Effector memory CD8-positive, alpha-beta T cell (primary cell): ENCODE measurements at regions not wholly inside any gene's neighbourhood (a gene's known extent, or its start where the extent isn't known, plus 50 kb on each side); places are given as distances from the start of the nearest gene placed in this dataset.
"Not testable (repeated sequence)": the region's sequence is repeated elsewhere in the genome, so short reads cannot be mapped to it uniquely, and the experiment has no call there.

Experiments used
- ATAC-seq: fragments of 150-1000 bp; cut with Tn5 transposase; replicated peaks from 2 replicates; pipeline ENCODE4 v1.10.0; 2021; ENCODE audit warnings: mild to moderate bottlenecking, moderate library complexity
- DNase-seq, 3 experiments: peaks; one replicate each; pipeline ENCODE4 v3.0.0; 2021
- H3K27ac Mint-ChIP-seq, 2 donors: one replicate each; pipeline ENCODE4 v1.8.0; 2022; ENCODE audit warnings: mild to moderate bottlenecking in 2 of 2, mixed read lengths in 2 of 2, moderate library complexity in 2 of 2
- H3K27me3 Mint-ChIP-seq, 2 donors: one replicate each; pipeline ENCODE4 v1.8.0; 2022; ENCODE audit warnings: mixed read lengths in 2 of 2
- H3K36me3 Mint-ChIP-seq: one replicate; pipeline ENCODE4 v1.8.0; 2022; ENCODE audit warnings: mild to moderate bottlenecking, moderate library complexity, mixed read lengths; ENCODE audit not compliant: insufficient read depth
- H3K4me1 Mint-ChIP-seq, 2 donors: one replicate each; pipeline ENCODE4 v1.8.0; 2022; ENCODE audit warnings: low read depth in 2 of 2, mixed read lengths in 2 of 2
- H3K4me3 Mint-ChIP-seq, 2 donors: one replicate each; pipeline ENCODE4 v1.8.0; 2022; ENCODE audit warnings: mild to moderate bottlenecking in 2 of 2, mixed read lengths in 2 of 2, moderate library complexity in 2 of 2
- H3K9me3 Mint-ChIP-seq, 2 donors: one replicate each; pipeline ENCODE4 v1.8.0; 2022; ENCODE audit warnings: mixed read lengths in 2 of 2

GRCh38 chr13:60214213-60215055, 50.7 kb upstream of the DIAPH3 start:
- DNase-seq (no peak), ATAC-seq (no peak)
- Mint-ChIP-seq H3K27me3 (peaks cover 19 to 43% of the 10 kb centered on the region in 2 donors), H3K4me1 (no peaks in the 10 kb centered on the region), H3K9me3 (no peaks in the 10 kb centered on the region), H3K27ac (no peak overlapping the region), H3K4me3 (no peak overlapping the region), H3K36me3 (no peaks in the 10 kb centered on the region)

GRCh38 chr13:60220072-60220471, 56.3 kb upstream of the DIAPH3 start:
- no peaks in the 10 kb centered on the region for H3K9me3 Mint-ChIP-seq
- H3K4me3 Mint-ChIP-seq: no peak overlapping the region
- DNase-seq (no peak), ATAC-seq (no peak)
- H3K36me3 Mint-ChIP-seq: no peaks in the 10 kb centered on the region
- H3K4me1 Mint-ChIP-seq: no peaks in the 10 kb centered on the region
- no peak overlapping the region for H3K27ac Mint-ChIP-seq
- H3K27me3 Mint-ChIP-seq: peaks cover 19 to 24% of the 10 kb centered on the region in 2 donors

- Mint-ChIP-seq H3K27me3 (peaks cover 13 to 20% of the 10 kb centered on the region in 2 donors), H3K4me3 (no peak overlapping the region), H3K9me3 (no peaks in the 10 kb centered on the region), H3K27ac (no peak overlapping the region), H3K36me3 (no peaks in the 10 kb centered on the region), H3K4me1 (no peaks in the 10 kb centered on the region)
- no peak for ATAC-seq
- DNase-seq: no peak
These were observed 57.9 kb upstream of the DIAPH3 start for GRCh38 chr13:60221581-60221980.

DNA sequence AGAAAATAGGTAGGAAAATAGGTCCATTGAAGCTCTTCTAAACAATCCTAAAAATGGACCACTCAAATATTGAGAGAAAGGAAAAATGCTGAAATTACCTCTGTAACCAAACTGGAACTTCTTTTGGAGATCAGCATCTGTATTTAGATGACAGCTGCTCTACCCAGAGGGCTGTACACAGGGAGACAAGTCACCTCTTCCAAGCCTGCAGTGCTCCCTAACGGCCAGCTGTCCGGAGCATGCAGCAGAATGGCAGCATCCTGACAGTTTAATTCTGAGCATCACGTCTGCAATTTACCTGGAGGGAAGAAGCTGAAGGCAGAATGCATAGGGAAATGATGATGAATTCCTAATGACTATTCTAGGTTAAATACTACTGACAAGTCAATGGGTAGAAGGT, 62.8 kb upstream of the DIAPH3 start:
- no peak overlapping the region for H3K27ac Mint-ChIP-seq
- peaks cover 9 to 18% of the 10 kb centered on the region in 2 donors for H3K27me3 Mint-ChIP-seq
- no peaks in the 10 kb centered on the region for H3K9me3 Mint-ChIP-seq
- H3K4me3 Mint-ChIP-seq: no peak overlapping the region
- no peak for ATAC-seq
- H3K36me3 Mint-ChIP-seq: no peaks in the 10 kb centered on the region
- no peak for DNase-seq
- no peaks in the 10 kb centered on the region for H3K4me1 Mint-ChIP-seq

DNA sequence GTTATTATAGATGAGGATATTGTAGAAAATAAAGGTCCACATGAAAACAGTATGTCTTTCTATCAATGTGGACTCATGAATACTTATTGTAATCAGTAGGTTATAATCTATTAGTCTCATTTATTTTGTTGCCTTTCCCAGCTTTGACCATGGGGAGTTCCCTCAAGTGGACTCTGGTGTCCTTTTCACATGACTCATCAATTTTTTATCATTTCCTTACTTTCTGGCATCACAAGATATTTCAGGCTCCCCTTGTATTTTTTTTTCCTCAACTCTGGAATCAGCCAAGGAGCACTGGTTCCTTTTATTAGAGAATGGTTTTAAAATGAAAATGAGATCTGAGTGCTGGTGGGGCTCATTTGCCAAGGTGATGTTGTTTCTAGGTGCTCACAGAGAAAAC, 63.4 kb upstream of the DIAPH3 start:
- Mint-ChIP-seq H3K4me3 (no peak overlapping the region), H3K9me3 (no peaks in the 10 kb centered on the region), H3K27ac (no peak overlapping the region), H3K4me1 (no peaks in the 10 kb centered on the region), H3K36me3 (no peaks in the 10 kb centered on the region), H3K27me3 (peaks cover 9 to 23% of the 10 kb centered on the region in 2 donors)
- no peak for ATAC-seq
- DNase-seq: no peak

DNA sequence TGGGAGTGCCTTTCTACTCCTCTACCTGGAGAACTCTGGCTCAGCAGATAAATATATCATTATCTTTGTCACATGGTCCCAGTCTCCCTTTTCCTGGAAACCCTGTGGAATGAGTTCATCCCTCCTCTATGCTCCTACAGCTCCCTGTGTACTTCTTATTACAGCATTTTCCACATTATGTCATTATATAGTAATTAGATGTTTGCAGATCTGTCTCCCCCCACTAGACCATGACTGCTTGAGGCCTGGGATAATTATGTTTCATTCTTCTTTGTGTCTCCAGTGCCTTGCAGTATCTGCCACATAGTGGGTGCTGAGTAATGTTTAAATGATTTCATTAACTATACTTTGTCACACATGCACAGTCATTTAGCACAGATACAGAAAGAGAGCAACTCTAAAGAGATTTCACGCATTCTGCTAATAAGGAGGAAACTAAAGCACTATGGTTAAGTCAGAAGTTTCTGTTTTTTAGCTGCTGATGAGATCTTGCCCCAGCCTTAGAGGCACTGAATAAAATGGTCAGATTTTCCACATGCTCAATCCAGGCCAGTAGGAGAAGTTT, 66.1 kb upstream of the DIAPH3 start:
- DNase-seq (no peak), ATAC-seq (no peak)
- Mint-ChIP-seq H3K4me3 (no peak overlapping the region), H3K36me3 (no peaks in the 10 kb centered on the region), H3K4me1 (no peaks in the 10 kb centered on the region), H3K27me3 (peaks cover 24 to 37% of the 10 kb centered on the region in 2 donors), H3K27ac (no peak overlapping the region), H3K9me3 (no peaks in the 10 kb centered on the region)

DNA sequence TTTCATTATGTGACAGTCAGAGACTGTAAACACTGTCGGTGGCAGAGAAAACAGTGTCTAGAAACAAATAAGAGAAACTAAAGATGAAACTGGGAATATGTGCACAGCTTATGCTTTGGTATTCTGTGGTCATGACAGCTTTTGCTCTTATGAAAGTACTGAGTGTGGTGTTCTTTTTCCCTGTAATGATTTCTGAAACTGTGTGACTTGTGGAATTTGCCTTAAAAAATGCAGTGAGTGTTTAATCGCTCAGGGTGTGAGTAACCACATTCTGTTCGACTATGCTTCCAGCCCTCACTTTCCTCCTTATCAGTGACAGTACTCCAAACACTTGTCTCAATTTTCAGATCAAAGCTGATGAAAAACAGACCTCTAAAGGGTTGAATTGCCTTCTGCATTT, 66.9 kb upstream of the DIAPH3 start:
- DNase-seq (no peak), ATAC-seq (no peak)
- Mint-ChIP-seq H3K4me3 (no peak overlapping the region), H3K27me3 (peaks cover 24 to 45% of the 10 kb centered on the region in 2 donors), H3K27ac (no peak overlapping the region), H3K4me1 (no peaks in the 10 kb centered on the region), H3K36me3 (no peaks in the 10 kb centered on the region), H3K9me3 (no peaks in the 10 kb centered on the region)

DNA sequence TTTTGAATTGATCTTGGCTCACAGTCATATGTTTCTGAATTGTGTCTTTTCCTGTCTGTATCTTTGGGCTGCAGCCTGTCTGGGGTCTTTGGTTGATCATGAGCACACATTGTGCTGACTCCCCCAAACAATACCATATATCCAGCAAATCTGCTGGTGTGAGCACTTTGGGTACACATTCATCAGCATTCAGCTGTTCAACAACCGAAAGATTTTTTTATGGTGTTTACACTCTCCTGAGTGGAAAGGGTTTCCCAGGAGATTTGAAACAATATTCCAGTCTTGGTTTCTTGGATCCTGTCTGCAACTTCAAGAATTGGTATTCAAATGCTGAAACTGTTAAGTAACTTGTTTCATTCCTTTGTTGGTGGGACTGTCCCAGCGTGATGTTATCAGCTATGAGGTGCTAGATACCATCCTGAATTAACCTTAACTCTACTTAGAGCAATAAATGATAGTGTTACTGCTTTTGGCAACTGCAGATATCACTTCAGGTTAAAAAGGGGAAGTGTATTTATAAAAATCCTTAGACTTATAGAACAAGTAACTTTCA, 78.4 kb upstream of the DIAPH3 start:
- no peaks in the 10 kb centered on the region for H3K36me3 Mint-ChIP-seq
- H3K9me3 Mint-ChIP-seq: no peaks in the 10 kb centered on the region
- H3K4me1 Mint-ChIP-seq: no peaks in the 10 kb centered on the region
- no peak overlapping the region for H3K4me3 Mint-ChIP-seq
- ATAC-seq (no peak), DNase-seq (no peak)
- H3K27me3 Mint-ChIP-seq: peaks cover 0 to 11% of the 10 kb centered on the region in 2 donors
- H3K27ac Mint-ChIP-seq: no peak overlapping the region

DNA sequence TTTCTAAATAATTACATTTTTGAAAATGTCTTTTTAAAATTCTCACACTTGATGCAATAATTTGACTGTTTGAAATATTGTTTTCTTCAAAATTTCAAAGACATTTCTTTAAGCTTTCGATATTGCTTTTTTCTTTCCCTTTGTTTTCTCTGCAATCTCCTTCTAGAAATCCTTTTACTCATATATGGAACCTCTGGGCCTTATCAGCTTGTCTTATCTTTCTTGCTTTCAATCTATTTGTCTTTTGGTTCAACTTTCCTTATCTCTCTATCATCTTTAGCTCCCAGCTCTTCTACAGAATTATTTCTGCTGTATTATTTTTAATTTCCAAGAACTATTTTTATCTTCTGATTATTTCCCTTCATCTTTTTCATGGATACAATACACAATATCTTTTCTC, 80.7 kb upstream of the DIAPH3 start:
- no peaks in the 10 kb centered on the region for H3K9me3 Mint-ChIP-seq
- H3K27ac Mint-ChIP-seq: no peak overlapping the region
- no peak for ATAC-seq
- no peaks in the 10 kb centered on the region for H3K36me3 Mint-ChIP-seq
- peaks cover 0 to 16% of the 10 kb centered on the region in 2 donors for H3K27me3 Mint-ChIP-seq
- H3K4me1 Mint-ChIP-seq: no peaks in the 10 kb centered on the region
- H3K4me3 Mint-ChIP-seq: no peak overlapping the region
- DNase-seq: no peak

DNA sequence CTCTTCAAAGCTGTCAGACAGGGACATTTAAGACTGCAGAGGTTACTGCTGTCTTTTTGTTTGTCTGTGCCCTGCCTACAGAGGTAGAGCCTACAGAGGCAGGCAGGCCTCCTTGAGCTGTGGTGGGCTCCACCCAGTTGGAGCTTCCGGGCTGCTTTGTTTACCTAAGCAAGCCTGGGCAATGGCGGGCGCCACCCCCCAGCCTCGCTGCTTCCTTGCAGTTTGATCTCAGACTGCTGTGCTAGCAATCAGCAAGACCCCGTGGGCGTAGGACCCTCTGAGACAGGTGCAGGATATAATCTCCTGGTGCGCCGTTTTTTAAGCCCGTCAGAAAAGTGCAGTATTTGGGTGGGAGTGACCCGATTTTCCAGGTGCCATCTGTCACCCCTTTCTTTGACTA, 87.7 kb upstream of the DIAPH3 start:
- not testable (repeated sequence) for H3K27ac Mint-ChIP-seq, H3K9me3 Mint-ChIP-seq, H3K4me1 Mint-ChIP-seq, H3K36me3 Mint-ChIP-seq, DNase-seq, ATAC-seq, H3K4me3 Mint-ChIP-seq
- peaks cover 14 to 15% of the 10 kb centered on the region in 2 donors for H3K27me3 Mint-ChIP-seq

DNA sequence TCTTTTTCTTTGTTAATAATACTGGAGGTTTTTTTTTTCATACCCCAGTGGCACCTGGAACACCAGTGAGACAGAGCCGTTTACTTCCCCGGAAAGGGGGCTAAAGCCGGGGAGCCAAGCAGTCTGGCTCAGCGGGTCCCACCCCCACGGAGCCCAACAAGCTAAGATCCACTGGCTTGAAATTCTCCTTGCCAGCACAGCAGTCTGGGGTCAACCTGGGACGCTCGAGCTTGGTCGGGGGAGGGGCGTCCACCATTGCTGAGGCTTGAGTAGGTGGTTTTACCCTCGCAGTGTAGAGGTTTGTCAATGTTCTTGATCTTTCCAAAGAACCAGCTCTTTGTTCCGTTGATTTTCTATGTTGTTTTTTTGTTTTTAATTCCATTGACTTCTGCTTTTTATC, 94.6 kb upstream of the DIAPH3 start:
- Mint-ChIP-seq H3K27ac (no peak overlapping the region), H3K4me1 (peaks cover 0 to 3% of the 10 kb centered on the region in 2 donors), H3K27me3 (peaks cover 19 to 24% of the 10 kb centered on the region in 2 donors), H3K4me3 (no peak overlapping the region), H3K36me3 (no peaks in the 10 kb centered on the region), H3K9me3 (no peaks in the 10 kb centered on the region)
- DNase-seq: no peak
- ATAC-seq: no peak

DNA sequence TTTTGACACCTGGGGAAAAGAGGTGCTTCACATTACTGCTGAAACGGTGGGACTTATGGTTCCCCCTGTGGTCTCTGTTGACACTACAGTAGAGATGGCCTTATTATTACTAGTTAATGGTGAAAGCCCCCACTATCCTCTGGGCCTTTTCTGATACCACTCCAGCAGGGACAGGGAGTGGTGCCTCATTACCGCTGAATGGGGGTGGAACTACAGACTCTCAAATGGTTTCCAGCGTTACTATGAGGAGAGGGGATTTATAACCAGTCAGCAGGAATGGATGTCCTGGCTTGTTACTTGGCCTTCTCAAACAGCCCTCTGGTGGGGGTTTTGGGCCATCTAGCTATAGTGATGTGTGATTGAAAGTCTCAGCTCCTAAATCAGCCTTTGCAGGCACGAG, 96.7 kb upstream of the DIAPH3 start:
- H3K4me1 Mint-ChIP-seq: no peaks in the 10 kb centered on the region
- H3K36me3 Mint-ChIP-seq: no peaks in the 10 kb centered on the region
- H3K4me3 Mint-ChIP-seq: no peak overlapping the region
- ATAC-seq: no peak
- no peaks in the 10 kb centered on the region for H3K9me3 Mint-ChIP-seq
- no peak for DNase-seq
- H3K27ac Mint-ChIP-seq: no peak overlapping the region
- H3K27me3 Mint-ChIP-seq: peaks cover 20 to 25% of the 10 kb centered on the region in 2 donors

DNA sequence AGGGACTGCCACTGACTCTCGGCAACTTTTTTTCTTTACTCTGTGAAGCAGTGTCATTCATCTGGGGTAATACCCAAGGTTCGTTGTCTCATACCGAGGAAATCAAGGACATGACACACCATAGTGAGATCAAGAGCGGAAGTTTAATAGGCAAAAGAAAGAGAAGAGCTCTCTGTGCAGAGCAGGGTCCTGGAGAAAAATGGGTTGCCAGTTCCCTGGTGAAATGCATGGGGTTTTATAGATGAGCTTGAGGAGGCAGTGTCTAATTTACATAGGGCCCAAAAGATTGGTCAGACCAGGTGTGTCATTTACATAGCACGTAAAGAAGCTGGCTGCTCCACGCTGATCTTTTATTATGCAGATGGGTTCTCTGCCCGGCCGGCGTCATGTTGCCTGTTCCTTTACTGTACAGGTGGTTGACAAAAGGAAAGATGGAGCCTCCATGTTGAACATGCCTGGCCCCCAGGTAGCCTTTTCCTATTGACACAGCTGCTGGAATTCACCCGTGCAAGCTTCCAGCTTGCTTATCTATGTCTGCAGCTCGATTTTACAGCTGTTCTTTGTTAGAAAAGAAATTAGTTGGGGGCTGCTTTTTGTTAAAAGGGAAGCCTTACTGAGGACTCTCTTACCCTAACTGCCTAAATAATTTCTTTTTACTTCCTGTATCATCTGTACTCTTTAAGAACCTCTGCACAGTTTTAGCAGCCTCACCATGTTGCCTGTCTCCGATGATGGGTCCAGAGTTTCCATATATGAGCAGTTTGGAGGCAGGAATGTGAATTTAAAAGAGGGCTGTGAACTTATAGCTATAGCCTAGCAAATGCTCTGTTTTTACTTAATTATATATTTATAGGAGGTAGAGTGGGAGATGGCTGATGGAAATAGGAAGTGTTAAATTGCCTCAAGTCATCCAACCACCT, 98.0 kb upstream of the DIAPH3 start:
- Mint-ChIP-seq H3K9me3 (no peaks in the 10 kb centered on the region), H3K4me3 (no peak overlapping the region), H3K4me1 (no peaks in the 10 kb centered on the region), H3K27me3 (peaks cover 20 to 25% of the 10 kb centered on the region in 2 donors), H3K36me3 (no peaks in the 10 kb centered on the region), H3K27ac (no peak overlapping the region)
- ATAC-seq (no peak), DNase-seq (no peak)
